AG04450 (cell line): ENCODE measurements at regions not wholly inside any gene's neighbourhood (a gene's known extent, or its start where the extent isn't known, plus 50 kb on each side); places are given as distances from the start of the nearest gene placed in this dataset.

Experiments used
- CTCF ChIA-PET: fragments of 300-600, 350-600 bp; formaldehyde crosslinking; extraction: SDS; loops from one replicate; lab custom pipeline; 2022; ENCODE audit warnings: antibody characterized with exemption, inconsistent platforms; lab: Charles Lee
- POLR2A ChIA-PET: fragments of 350-600 bp; formaldehyde crosslinking; extraction: SDS; loops from one replicate; lab custom pipeline; 2021; ENCODE audit warnings: antibody characterized with exemption, inconsistent platforms; lab: Yijun Ruan, JAX
- DNase-seq: peaks from one replicate; pipeline ENCODE4 v3.0.0-alpha.2; 2011; ENCODE audit warnings: low read depth, low spot score
- H3K27ac ChIP-seq: one replicate; pipeline ENCODE4 v1.5.1; 2012; ENCODE audit warnings: low read depth, low read length, control low read depth
- H3K27me3 ChIP-seq: one replicate; pipeline ENCODE4 v1.6.0; 2012; ENCODE audit warnings: low read length; ENCODE audit not compliant: control insufficient read depth, insufficient read depth
- H3K4me3 ChIP-seq: 2 replicates; pipeline ENCODE4 v1.5.1; 2011; ENCODE audit warnings: mild to moderate bottlenecking, low read depth, low read length, control low read depth
- H3K9me3 ChIP-seq: 2 replicates; pipeline ENCODE4 v1.5.1; 2012; ENCODE audit warnings: low read length; ENCODE audit not compliant: control insufficient read depth, insufficient read depth
- CTCF ChIP-seq: IDR thresholded peaks from 2 replicates; pipeline ENCODE4 v1.5.1; 2011; ENCODE audit warnings: low read depth, low read length, control low read depth, inconsistent platforms

DNA sequence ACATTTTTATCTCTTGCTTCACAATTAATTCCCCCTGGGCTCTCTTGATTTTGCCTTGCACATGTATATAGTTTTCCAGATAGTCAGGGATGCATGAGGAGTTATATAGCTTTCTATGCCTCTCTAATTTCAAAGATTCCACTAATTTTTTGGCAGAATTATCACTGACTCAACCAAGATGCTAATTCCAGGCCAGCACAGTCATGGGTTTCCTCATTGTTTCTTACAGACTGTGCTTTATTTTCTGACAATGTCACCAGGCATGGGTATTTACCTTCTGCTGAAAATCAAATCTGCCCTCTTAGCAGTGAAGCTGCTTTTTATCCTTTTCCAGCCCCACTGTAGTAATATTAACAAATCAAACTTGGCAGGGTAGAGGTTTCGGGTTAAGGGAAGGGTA lies 1520.6 kb upstream of the CADM2 start:
- Histone ChIP-seq H3K27ac (no peak overlapping the region), H3K4me3 (no peak overlapping the region), H3K9me3 (peaks cover 12% of the 10 kb centered on the region), H3K27me3 (no peaks in the 10 kb centered on the region)
- no peak for TF ChIP-seq CTCF
- ChIA-PET CTCF (no interaction called here), POLR2A (no interaction called here)
- DNase-seq, result no peak

DNA sequence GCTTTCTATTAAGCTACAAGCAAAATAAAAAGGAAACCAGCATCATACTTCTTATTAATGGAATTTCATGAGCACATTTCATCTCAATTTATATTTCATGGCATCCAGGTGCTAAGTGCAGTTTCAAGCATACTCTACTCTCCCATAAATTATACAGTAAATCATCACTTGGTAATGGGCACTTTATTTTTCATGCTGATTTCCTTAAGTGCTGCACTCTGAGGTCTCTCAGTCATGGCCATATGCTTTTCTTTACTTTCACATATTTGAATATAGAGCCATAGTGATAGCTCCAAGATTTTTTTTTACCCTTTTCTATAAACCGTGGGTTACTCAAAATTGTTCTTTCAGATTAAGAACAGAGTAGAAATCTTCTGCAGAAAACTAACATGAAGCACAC lies 1505.7 kb upstream of the CADM2 start:
- no peak overlapping the region for H3K27ac ChIP-seq
- no peak for TF ChIP-seq CTCF
- no peak for DNase-seq
- no peak overlapping the region for H3K4me3 ChIP-seq
- CTCF ChIA-PET, result no interaction called here
- H3K9me3 ChIP-seq, result peaks cover 6% of the 10 kb centered on the region
- POLR2A ChIA-PET, result no interaction called here
- no peaks in the 10 kb centered on the region for H3K27me3 ChIP-seq

- no peak for DNase-seq
- Histone ChIP-seq H3K4me3 (no peak overlapping the region), H3K27ac (no peak overlapping the region), H3K27me3 (no peaks in the 10 kb centered on the region), H3K9me3 (peaks cover 6% of the 10 kb centered on the region)
- no peak for TF ChIP-seq CTCF
- ChIA-PET POLR2A (no interaction called here), CTCF (no interaction called here)
Measured at GRCh38 chr3:83454353-83454752, 1504.4 kb upstream of the CADM2 start.

DNA sequence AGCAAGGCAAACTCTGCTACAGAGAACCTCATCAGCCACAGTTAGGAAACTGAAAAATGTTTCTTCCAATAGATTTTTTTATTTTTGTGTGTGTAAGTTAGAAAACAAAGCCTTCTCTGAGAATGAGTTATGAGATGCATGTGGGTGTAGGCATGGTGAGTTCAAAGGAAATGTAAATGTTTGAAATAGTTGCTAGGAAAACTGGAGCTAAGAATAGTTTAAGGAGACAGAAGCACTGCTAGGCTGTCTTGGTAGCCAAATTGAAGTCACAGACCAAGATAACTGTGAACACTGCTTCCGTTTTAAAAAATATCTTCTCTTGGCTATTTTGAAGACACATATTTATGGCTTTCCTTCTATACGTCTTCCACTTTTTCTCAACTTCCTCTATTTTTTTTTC lies 1501.2 kb upstream of the CADM2 start:
- H3K4me3 ChIP-seq, result no peak overlapping the region
- no peaks in the 10 kb centered on the region for H3K27me3 ChIP-seq
- no peak for TF ChIP-seq CTCF
- ChIA-PET CTCF (no interaction called here), POLR2A (no interaction called here)
- no peak for DNase-seq
- H3K9me3 ChIP-seq, result no peaks in the 10 kb centered on the region
- H3K27ac ChIP-seq, result no peak overlapping the region

- no peak for TF ChIP-seq CTCF
- POLR2A ChIA-PET, result no interaction called here
- CTCF ChIA-PET, result no interaction called here
- Histone ChIP-seq H3K9me3 (no peaks in the 10 kb centered on the region), H3K27me3 (no peaks in the 10 kb centered on the region), H3K27ac (no peak overlapping the region), H3K4me3 (no peak overlapping the region)
- DNase-seq, result no peak
Measured at GRCh38 chr3:83460052-83460451, 1498.7 kb upstream of the CADM2 start.
